ENCODE measurements at regions not wholly inside any gene's neighbourhood (a gene's known extent, or its start where the extent isn't known, plus 50 kb on each side); places are given as distances from the start of the nearest gene placed in this dataset.
A peak's percentile ranks its signal among the peaks of the same experiment; 100 is the strongest.

- H3K4me3 ChIP-seq = no peak overlapping the region
- intact Hi-C loops (cut with DNase I) = no loop called here
- H3K4me1 ChIP-seq = peaks cover 4% of the 10 kb centered on the region
- peak; percentile 6 to 40 for DNase-seq (ENCODE audit: extremely low spot score in 2 of 2)
- H3K27ac ChIP-seq = no peak overlapping the region
- H3K27me3 ChIP-seq = no peaks in the 10 kb centered on the region
- H3K9me3 ChIP-seq = no peaks in the 10 kb centered on the region
- TF ChIP-seq POLR2A (IDR thresholded peaks at IDR 0.05) (no peak), CTCF (IDR thresholded peaks at IDR 0.05) (no peak), POLR2AphosphoS5 (IDR thresholded peaks at IDR 0.05; ENCODE audit: insufficient read depth in 1 of 2, low read depth in 1 of 2) (no peak)
- no peaks in the 10 kb centered on the region for H3K36me3 ChIP-seq
Observed at GRCh38 chr18:78540636-78541529, 438.7 kb upstream of the SALL3 start.

- H3K9me3 ChIP-seq = no peaks in the 10 kb centered on the region
- H3K27ac ChIP-seq = no peak overlapping the region
- no peak overlapping the region for H3K4me3 ChIP-seq
- H3K36me3 ChIP-seq = no peaks in the 10 kb centered on the region
- intact Hi-C loops (cut with DNase I) = no loop called here
- TF ChIP-seq POLR2A (IDR thresholded peaks at IDR 0.05) (no peak), POLR2AphosphoS5 (IDR thresholded peaks at IDR 0.05; ENCODE audit: insufficient read depth in 1 of 2, low read depth in 1 of 2) (peak; percentile 15 to 52)
- H3K4me1 ChIP-seq = peaks cover 4% of the 10 kb centered on the region
- no peaks in the 10 kb centered on the region for H3K27me3 ChIP-seq
- peak; percentile 70 to 72 for DNase-seq (ENCODE audit: extremely low spot score in 2 of 2)
Observed at GRCh38 chr18:78542204-78542603, 437.4 kb upstream of the SALL3 start.

- Histone ChIP-seq H3K4me3 (no peak overlapping the region), H3K4me1 (peaks cover 4% of the 10 kb centered on the region), H3K27ac (no peak overlapping the region), H3K36me3 (no peaks in the 10 kb centered on the region), H3K27me3 (no peaks in the 10 kb centered on the region), H3K9me3 (no peaks in the 10 kb centered on the region)
- peak in 1 of 2 donors; percentile 70 for DNase-seq (ENCODE audit: extremely low spot score in 2 of 2)
- TF ChIP-seq POLR2AphosphoS5 (IDR thresholded peaks at IDR 0.05; ENCODE audit: insufficient read depth in 1 of 2, low read depth in 1 of 2) (no peak), POLR2A (IDR thresholded peaks at IDR 0.05) (no peak), CTCF (IDR thresholded peaks at IDR 0.05) (no peak)
- intact Hi-C loops (cut with DNase I) = no loop called here
Observed at GRCh38 chr18:78543201-78543725, 436.4 kb upstream of the SALL3 start.

GRCh38 chr18:78546281-78546680 is 433.3 kb upstream of the SALL3 start:
- peaks cover 4% of the 10 kb centered on the region for H3K4me1 ChIP-seq

GRCh38 chr18:78547817-78548216 is 431.8 kb upstream of the SALL3 start:
- no peak overlapping the region for H3K4me3 ChIP-seq
- H3K27ac ChIP-seq = no peak overlapping the region
- DNase-seq (ENCODE audit: extremely low spot score in 2 of 2) = peak in 1 of 2 donors; percentile 65

More at GRCh38 chr18:78546281-78546680, 433.3 kb upstream of the SALL3 start:
- peak in 1 of 2 donors; percentile 42 for DNase-seq (ENCODE audit: extremely low spot score in 2 of 2)
- intact Hi-C loops (cut with DNase I) = no loop called here
- Histone ChIP-seq H3K36me3 (no peaks in the 10 kb centered on the region), H3K27ac (no peak overlapping the region), H3K9me3 (no peaks in the 10 kb centered on the region), H3K4me3 (no peak overlapping the region), H3K27me3 (no peaks in the 10 kb centered on the region)
- TF ChIP-seq CTCF (IDR thresholded peaks at IDR 0.05) (no peak), POLR2A (IDR thresholded peaks at IDR 0.05) (no peak), POLR2AphosphoS5 (IDR thresholded peaks at IDR 0.05; ENCODE audit: insufficient read depth in 1 of 2, low read depth in 1 of 2) (no peak)

More at GRCh38 chr18:78547817-78548216, 431.8 kb upstream of the SALL3 start:
- TF ChIP-seq CTCF (IDR thresholded peaks at IDR 0.05) (no peak), POLR2AphosphoS5 (IDR thresholded peaks at IDR 0.05; ENCODE audit: insufficient read depth in 1 of 2, low read depth in 1 of 2) (no peak), POLR2A (IDR thresholded peaks at IDR 0.05) (no peak)
- H3K27me3 ChIP-seq = no peaks in the 10 kb centered on the region
- no peaks in the 10 kb centered on the region for H3K36me3 ChIP-seq
- no peaks in the 10 kb centered on the region for H3K9me3 ChIP-seq
- no peaks in the 10 kb centered on the region for H3K4me1 ChIP-seq
- intact Hi-C loops (cut with DNase I) = no loop called here

Measured in vagina (tissue), 2 donors.